ENCODE measurements at regions not wholly inside any gene's neighbourhood (a gene's known extent, or its start where the extent isn't known, plus 50 kb on each side); places are given as distances from the start of the nearest gene placed in this dataset.

DNA sequence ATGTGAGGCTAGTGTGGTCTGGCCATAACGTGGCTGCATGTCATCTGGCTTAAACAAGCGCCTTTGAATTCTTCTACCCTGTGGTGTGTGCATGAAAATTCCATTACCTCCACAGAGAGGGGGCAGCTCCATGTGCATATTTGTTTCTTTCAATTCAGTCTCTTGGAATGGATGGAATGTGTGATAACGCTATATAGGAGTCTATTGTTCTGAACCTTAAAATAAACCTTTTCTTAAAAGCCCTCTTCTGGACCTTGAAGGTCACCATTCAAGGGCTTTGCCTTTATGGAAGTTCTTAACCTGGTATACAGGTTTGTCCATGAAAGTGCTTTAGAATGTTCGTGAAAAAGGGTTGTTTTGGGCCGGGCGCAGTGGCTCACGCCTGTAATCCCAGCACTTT is 118.2 kb upstream of the ADGRL2 start:
- Mint-ChIP-seq H3K36me3 (ENCODE audit: insufficient read depth) (peaks cover 6% of the 10 kb centered on the region), H3K27ac (peak overlapping the region; percentile 56), H3K4me1 (ENCODE audit: low read depth) (peaks cover 31% of the 10 kb centered on the region), H3K4me3 (ENCODE audit: low read depth) (no peak overlapping the region), H3K9me3 (ENCODE audit: low read depth) (peaks cover 34% of the 10 kb centered on the region), H3K27me3 (no peaks in the 10 kb centered on the region)
- TF ChIP-seq, protein P1, sequence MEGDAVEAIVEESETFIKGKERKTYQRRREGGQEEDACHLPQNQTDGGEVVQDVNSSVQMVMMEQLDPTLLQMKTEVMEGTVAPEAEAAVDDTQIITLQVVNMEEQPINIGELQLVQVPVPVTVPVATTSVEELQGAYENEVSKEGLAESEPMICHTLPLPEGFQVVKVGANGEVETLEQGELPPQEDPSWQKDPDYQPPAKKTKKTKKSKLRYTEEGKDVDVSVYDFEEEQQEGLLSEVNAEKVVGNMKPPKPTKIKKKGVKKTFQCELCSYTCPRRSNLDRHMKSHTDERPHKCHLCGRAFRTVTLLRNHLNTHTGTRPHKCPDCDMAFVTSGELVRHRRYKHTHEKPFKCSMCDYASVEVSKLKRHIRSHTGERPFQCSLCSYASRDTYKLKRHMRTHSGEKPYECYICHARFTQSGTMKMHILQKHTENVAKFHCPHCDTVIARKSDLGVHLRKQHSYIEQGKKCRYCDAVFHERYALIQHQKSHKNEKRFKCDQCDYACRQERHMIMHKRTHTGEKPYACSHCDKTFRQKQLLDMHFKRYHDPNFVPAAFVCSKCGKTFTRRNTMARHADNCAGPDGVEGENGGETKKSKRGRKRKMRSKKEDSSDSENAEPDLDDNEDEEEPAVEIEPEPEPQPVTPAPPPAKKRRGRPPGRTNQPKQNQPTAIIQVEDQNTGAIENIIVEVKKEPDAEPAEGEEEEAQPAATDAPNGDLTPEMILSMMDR (IDR thresholded peaks at IDR 0.05; ENCODE audit: unreplicated experiment): no peak
- DNase-seq (ENCODE audit: low spot score, unreplicated experiment): no peak

DNA sequence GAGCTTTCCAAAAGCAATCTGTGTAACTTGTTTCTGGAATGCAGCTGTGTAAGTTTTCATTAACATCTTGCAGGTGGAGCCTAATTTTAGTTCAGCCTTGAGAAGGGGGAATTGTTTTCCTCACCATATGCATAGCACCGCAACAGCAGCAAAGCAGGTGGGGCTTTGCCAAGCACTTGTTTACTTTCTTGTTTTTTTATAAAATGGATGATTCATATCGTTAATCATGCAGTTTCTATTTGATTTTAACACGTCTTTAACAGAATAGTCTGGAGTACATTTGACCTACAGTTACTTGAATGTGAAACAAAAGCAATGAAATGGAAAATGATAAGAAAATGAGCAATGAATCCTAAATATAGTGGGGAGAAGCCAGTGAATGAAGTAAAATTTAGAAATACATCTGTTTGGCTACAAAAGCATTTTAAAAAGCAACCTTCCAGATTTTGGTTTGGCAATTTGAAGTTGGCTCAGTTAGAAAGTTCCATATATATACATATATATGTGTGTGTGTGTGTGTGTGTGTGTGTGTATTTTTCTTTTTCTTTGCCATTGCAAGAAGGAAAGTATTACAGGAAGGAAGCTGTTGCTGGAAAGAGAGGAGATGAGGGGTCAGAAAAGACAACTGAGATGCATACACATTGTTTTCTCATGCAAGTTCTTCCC is 119.0 kb upstream of the ADGRL2 start:
- TF ChIP-seq, protein P1 (IDR thresholded peaks at IDR 0.05; ENCODE audit: unreplicated experiment): no peak
- Mint-ChIP-seq H3K4me3 (ENCODE audit: low read depth) (no peak overlapping the region), H3K9me3 (ENCODE audit: low read depth) (peaks cover 30% of the 10 kb centered on the region), H3K36me3 (ENCODE audit: insufficient read depth) (peaks cover 6% of the 10 kb centered on the region), H3K27me3 (no peaks in the 10 kb centered on the region), H3K27ac (peak overlapping the region; percentile 5), H3K4me1 (ENCODE audit: low read depth) (peaks cover 31% of the 10 kb centered on the region)
- no peak for DNase-seq (ENCODE audit: low spot score, unreplicated experiment)

DNA sequence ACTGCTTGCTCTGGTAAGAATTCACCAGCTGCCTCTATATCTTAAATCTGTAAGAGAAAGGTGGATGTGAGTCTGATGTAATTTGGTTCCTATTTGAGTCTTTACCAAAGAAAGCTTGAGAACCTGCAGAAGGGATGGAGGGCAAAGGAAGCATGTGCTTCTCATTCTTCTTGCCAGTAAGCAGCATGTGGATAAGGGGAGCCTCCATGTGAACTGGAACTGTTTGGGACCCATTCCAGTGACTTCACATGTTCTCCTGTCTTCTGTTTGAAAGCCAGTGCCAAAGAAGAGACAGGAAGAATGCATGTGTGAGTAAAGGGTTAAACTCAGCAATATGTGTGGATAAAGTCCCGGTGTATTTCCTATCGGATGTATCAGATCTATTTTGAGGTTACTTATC is 119.6 kb upstream of the ADGRL2 start:
- Mint-ChIP-seq H3K27ac (no peak overlapping the region), H3K4me3 (ENCODE audit: low read depth) (no peak overlapping the region), H3K27me3 (no peaks in the 10 kb centered on the region), H3K36me3 (ENCODE audit: insufficient read depth) (peaks cover 6% of the 10 kb centered on the region), H3K9me3 (ENCODE audit: low read depth) (peaks cover 24% of the 10 kb centered on the region), H3K4me1 (ENCODE audit: low read depth) (peaks cover 31% of the 10 kb centered on the region)
- TF ChIP-seq, protein P1 (IDR thresholded peaks at IDR 0.05; ENCODE audit: unreplicated experiment): no peak
- DNase-seq (ENCODE audit: low spot score, unreplicated experiment): no peak

DNA sequence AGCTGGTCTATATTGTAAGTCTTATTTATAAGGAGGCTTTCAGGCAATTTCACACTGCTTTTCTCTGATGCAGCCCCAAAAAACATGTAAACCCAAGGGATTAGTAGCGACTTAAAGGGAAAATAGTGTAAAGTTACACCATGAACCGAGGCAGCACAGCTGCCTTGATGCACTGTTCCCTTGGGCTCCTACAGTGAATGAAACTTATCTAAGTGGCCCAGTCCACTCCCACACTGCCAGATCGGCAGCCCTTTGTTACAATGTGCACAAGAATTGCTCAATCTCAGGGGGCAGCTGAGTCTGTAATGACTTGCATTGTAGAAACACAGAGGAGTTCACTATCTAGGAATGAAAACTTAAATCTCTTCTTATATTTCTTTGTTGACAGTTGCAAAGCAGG is 120.8 kb upstream of the ADGRL2 start:
- TF ChIP-seq, protein P1 (IDR thresholded peaks at IDR 0.05; ENCODE audit: unreplicated experiment): no peak
- no peak for DNase-seq (ENCODE audit: low spot score, unreplicated experiment)
- no peak overlapping the region for H3K4me3 Mint-ChIP-seq (ENCODE audit: low read depth)
- H3K27ac Mint-ChIP-seq: peak overlapping the region; percentile 79
- peaks cover 6% of the 10 kb centered on the region for H3K36me3 Mint-ChIP-seq (ENCODE audit: insufficient read depth)
- peaks cover 12% of the 10 kb centered on the region for H3K9me3 Mint-ChIP-seq (ENCODE audit: low read depth)
- H3K27me3 Mint-ChIP-seq: no peaks in the 10 kb centered on the region
- H3K4me1 Mint-ChIP-seq (ENCODE audit: low read depth): peaks cover 31% of the 10 kb centered on the region

DNA sequence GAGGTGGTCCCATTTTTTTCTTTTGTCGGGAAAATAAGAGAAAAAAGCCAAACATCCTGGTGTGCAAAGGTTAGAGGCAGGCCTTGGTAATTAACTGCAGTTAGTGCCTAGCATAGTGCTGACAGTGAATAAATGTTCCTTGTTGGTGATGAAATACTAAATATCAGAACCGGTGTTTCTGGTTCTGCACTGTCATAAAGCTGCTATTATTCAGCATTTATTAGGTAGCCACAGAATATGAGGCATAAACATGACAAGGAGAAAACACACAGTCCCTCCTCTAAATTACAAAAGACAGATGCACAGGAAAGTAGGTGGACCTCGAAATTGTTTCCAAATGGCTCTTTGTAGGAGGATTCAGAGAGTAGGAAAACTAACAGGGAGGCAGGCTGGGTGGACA is 122.0 kb upstream of the ADGRL2 start:
- no peaks in the 10 kb centered on the region for H3K36me3 Mint-ChIP-seq (ENCODE audit: insufficient read depth)
- peaks cover 31% of the 10 kb centered on the region for H3K4me1 Mint-ChIP-seq (ENCODE audit: low read depth)
- TF ChIP-seq, protein P1 (IDR thresholded peaks at IDR 0.05; ENCODE audit: unreplicated experiment): no peak
- peaks cover 3% of the 10 kb centered on the region for H3K9me3 Mint-ChIP-seq (ENCODE audit: low read depth)
- H3K4me3 Mint-ChIP-seq (ENCODE audit: low read depth): no peak overlapping the region
- H3K27ac Mint-ChIP-seq: no peak overlapping the region
- H3K27me3 Mint-ChIP-seq: no peaks in the 10 kb centered on the region
- no peak for DNase-seq (ENCODE audit: low spot score, unreplicated experiment)
